ENCODE measurements at regions not wholly inside any gene's neighbourhood (a gene's known extent, or its start where the extent isn't known, plus 50 kb on each side); places are given as distances from the start of the nearest gene placed in this dataset.

DNA sequence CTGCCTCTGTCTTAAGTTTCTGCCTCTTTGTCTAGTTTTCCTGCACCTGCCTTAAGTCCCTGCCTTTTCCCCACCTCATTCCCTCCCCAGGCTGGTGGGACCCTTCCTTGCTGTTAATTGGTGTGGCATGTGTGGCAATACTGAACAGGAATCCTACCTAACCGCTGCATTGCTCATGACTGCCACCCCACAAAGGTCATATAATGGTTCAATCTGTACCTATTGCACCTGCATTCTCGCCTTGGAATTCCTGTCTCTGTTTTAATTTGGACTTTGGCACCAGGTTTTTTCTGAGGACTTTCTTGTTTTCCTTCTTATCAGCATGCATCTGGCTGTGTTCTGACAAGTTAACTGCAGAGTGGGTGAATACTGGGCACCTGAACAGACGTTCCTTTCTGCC is 966.2 kb upstream of the TMEM132C start:
- no peak for DNase-seq

DNA sequence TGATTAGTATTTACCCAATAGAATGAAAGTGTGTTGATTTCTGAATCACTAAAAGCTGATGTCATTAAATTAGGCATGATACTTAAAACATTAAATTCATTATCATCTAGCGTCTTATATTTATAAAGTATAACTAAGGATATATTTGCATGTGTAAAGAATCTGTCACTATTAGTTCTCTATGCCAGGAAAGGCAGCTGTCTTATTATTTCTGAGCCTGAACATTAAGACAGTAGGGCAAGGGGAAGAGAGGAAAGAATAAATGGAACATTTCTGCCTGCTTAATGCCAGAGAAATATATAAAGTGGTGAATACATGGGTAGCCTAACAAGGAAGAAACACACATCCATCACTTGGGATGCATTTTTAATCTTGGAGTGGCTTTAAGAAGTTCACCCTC is 965.1 kb upstream of the TMEM132C start:
- no peak for DNase-seq

DNA sequence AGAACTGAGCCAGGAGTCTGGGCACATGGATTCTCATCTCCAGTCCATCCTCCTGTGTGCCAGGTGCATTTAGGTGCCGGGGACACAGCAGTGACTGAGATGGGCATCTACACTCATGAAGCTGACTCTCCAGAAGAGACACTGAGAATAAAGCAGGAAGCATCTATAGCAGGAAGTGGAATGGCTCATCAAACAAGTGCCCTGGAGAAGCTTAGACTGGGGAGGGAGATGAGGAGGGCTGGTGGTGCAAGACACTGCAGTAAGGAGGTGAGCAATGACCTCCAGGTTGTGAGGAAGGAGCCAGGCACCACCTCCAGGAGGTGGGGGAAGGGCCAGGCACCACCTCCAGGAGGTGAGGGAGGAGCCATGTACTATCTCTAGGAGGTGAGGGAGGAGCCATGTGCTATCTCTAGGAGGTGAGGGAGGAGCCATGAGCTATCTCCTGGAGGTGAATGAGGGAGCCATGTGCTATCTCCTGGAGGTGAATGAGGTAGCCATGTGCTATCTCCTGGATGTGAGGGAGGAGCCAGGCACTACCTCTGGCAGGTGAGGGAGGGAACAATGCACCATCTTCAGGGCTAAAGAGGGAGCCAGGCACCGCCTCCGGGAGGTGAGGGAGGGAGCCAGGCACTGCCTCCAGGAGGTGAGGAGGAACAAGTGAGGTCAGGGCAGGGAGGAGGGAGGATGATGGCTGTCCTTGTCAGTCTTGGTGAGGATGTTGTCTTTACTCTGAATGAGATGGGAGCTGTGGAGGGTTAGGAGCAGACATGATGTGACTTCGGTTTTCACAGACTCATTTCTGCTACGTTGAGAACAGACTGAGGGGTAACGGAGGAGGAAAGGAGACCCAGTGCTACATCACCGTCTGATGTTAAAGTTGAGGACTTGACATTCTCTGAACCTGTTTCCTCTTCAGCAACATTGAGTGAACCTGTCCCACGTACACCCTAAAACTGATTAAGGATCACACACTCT is 961.9 kb upstream of the TMEM132C start:
- no peak for DNase-seq

DNA sequence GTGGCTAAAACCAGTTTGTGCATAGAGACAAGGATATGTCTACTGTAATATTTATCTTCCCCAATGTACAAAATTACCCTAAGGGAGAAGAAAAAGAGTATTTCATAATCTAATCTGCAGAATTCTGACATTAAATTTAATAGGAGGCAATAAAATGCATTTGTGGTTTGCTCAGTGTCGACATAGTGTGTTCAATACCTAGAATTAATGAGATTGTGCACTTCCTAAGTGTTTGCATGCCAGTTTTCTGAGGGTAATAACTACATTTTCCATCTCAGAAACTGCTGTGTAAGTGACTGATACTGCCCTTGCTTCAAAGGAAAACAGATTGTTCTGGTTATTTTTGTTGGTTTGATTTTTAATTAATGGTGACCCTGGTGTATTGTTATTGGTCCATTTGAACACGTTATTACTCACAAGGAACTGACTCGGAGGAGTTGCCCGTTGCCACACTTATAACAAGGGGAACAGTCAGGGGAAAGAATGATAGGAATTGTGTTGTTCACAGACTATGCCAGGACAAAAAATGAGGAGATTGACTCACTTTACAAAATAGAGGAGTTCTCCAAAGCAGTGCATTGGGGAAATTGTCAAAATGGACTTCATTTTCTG is 960.3 kb upstream of the TMEM132C start:
- no peak for DNase-seq

DNA sequence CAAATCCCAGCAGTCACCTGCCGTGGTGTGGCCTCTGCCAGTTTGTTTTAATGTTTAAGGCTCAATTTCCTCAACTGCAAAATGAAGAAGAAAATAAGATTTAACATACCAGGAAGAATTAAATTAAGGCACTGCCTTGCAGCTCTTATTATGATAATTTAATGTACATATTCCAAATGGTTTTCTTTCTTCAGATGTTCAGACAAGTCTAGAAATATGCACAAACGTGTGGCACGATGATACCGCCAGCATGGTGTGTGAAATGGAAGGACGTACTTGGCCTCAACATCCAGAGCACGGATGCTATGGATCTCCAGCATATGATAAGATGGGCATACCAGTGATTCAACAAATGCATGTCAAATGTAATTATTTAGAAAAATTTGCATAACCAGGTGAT is 959.4 kb upstream of the TMEM132C start:
- DNase-seq, result no peak

DNA sequence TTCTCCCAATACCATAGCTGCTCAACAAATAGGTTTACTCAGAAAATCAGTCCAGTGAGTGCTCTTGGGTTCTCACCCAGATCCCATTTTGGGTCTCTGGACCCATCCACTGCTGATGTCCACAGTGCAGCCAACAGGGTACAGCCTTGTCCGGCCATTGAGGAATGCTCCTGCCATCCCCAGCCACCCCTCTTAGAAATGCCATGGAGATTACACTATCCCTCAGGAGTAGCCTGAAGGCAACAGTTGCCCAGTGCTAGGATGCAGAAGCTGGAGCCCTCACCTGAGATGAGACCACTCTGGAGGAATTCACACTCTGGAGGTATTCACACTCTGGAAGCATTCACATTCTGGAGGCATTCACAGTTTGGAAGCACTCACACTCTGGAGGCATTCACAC is 958.8 kb upstream of the TMEM132C start:
- no peak for DNase-seq

DNA sequence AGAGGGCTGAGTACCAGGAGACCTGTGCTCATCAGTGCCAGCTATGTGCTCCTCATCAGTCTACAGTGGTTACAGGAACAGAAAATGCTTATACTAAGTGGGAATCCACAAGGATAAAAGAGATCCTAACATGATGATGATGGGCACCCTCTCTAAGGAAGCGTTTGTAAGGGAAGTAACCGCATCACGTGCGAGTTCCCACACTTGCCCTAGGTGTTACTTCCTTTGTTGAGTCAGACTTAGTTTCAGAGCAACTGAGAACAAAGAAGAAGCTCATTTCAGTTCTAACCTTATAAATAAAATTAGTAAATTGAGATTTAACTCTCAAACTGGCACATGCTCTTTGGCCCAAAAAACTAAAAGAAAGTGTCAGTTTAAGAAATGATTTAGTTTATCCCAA is 956.4 kb upstream of the TMEM132C start:
- no peak for DNase-seq

DNA sequence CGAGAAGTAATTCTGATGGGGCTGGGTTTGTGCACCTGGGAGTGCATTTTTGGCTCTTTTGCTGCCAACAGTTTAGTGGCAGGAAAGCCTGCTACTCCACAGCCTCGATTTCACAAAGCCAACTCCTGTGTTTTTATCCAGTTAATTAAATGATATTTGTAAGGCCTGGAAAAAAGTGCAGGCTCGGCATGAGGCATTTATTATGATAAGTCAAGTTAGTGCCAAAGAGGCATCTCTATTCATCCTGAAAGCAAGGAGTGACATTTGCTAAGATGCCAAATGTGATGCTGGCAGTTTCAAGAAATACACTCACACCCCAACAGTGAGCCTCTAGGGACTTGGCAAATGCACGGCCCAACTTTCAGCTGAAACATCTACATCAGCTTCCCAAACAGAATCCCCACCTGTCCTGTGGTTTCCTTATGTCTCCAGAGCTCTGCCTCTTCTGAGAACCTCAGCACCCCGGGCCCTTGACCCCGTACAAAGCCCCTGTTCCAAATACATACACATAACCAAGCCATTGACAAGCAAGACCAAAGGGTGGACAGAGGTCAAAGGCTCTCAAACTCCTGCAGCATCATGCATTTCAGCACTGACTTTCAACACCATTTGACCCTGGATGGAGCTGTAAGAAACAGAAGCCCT is 955.1 kb upstream of the TMEM132C start:
- DNase-seq, result no peak

DNA sequence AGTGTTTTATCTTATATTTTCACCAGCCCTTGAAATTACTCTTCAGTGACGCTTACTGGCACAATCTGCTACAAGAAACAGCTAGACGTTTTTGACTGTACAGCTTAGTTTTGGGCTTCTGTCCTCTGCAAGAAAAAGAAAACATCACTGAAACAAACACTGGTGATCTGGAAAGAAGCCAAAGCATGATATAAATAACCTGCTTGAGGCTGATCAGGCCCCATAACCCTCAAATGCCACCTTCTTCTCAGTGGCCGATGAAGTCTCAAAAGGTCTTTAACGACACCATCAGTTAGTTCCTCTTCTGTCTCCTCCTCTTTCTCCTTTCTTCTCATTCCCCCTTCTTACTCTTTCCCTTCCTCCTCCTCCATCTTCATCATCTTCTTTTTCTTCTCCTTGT is 942.3 kb upstream of the TMEM132C start:
- DNase-seq, result no peak

DNA sequence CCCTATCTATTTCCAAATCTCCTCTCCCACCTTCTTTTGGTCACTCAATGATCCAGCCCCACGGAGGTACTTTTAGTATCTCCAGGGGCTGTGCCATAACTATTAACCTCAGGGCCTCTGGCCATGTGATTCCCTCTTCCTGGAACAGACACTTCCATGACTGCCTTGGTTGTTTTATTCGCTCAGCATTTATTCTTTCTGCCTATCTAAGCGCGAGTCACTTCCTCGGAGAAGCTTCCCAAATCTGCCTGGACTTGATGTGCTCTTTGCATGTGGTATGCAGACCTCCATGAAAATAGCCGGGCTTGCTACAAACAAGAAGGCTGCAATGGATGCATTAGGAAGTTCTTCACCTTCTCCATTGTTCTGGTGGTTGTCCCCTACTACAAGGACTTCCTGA is 939.0 kb upstream of the TMEM132C start:
- DNase-seq, result no peak

DNA sequence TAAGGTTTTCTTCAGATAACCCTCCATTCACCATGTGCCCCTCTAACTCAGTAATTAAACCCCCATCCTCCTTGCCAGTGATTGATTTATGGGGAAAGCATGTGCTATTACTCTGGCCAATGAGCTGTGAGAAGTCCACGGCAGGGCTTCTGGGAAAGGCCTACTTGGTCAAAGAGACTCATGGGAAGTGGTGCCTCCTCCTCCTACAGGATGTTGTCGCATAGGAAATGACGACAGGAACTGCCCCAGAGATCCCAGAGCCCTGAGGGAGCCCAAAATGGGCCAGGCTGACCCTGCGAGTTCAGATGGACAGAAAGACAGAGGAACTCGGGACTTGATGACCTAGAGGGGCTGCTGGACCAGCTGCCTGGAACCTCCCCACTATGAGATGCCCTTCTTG is 938.1 kb upstream of the TMEM132C start:
- DNase-seq, result no peak

DNA sequence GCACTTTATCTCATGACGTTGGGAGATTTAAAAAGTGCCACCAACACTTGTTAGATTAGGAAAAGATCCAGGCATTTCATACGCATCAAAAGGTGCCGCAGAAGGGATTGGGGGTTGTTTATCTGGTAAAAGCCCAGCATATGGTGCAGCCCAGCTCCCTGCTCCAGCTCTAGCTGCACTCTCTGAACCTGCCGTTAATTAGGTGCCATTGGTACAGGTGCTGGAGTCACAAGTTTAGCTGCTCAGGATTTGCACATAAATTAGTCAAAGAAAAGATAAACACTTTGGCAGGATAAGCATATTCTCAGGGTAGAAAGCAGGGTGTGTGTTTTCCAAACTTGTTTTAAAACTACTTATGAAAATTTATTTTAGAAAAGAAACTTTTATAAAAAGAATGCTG is 932.6 kb upstream of the TMEM132C start:
- no peak for DNase-seq

DNA sequence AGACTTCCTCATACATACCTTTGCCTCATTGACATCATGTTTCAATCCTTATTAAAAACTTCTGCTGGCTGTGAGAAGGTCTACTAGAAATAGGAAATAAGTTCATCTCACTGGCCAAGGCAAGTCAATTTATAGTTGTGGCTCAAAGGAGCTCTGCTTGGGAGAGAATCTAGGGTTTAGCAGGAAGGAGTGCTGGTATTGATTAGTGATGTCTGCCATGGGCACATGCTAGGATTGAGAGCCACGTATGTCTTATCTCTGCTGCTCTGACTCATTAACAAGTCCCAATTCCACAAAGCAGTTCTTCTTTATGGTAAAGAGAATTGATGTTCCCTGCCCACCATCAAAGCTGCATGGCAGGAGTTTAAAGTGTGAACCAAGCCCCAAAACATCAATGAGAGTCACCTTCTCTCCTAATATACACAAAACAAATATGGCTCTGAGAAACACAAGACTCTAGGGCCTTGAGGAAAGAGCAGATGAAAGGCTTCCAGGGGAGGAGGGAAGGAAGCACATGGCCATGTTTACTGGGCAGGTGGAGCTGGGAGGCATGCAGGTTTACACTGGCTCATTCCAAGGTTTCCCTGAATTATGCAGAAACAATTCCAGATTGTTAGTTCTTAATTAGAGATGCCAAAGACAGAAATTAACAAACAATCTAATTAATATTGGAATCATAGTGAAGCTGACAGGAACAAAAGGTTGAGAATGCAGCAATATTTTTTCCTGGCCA is 931.9 kb upstream of the TMEM132C start:
- no peak for DNase-seq

DNA sequence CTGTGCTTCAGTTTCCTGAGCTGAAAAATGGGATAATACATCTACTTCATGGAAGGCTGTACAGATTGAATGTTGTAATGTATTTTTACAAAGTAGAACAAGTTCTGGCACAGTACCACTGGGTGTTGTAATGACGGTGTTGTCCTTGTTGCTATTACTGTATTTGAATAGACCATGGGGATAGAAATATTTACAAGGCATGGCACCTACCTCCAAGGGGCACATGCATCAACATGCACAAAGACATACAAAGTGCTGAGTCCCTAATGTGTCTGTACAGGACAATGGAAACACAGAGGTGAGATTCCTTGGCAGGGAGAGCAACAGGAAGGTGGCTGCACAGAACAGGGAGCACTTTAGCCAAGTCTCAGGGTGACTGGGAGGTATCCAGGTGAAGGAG is 930.6 kb upstream of the TMEM132C start:
- DNase-seq, result no peak

DNA sequence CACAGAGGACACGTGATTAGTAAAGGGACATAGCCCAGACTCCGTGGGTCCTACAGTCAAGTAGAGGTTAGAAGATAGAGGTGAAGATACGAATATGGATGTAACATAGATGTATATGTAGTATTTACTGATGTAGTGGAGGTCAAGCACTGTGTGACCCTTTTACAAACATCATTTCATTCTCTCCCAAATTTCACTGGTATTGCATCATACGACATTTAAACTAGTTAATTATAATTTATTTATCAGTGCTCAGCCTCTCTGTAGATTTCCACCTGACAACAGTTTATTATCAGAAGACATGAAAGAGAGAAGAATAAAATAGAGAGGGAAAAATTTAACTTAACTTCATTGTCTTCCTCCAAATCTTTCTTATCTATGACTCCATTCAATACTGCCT is 927.9 kb upstream of the TMEM132C start:
- DNase-seq, result no peak

DNA sequence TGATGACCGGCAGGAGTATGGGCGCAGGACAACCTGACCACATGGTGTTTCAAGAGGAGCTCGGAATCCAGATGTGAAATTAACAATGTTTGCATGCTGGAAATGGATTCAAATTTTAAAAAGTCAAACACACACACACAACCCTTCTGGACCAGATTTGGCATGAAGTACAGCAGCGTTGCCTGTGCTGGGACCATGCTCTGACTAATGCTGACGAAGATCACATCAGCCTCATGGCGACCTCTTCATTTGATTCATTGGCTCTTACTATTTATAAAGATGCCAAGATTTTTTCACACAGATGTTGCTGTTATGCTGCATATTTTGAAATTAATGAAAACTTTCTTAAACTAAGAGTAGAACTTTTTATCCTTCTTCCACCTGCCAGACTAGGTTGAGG is 926.6 kb upstream of the TMEM132C start:
- DNase-seq, result no peak

DNA sequence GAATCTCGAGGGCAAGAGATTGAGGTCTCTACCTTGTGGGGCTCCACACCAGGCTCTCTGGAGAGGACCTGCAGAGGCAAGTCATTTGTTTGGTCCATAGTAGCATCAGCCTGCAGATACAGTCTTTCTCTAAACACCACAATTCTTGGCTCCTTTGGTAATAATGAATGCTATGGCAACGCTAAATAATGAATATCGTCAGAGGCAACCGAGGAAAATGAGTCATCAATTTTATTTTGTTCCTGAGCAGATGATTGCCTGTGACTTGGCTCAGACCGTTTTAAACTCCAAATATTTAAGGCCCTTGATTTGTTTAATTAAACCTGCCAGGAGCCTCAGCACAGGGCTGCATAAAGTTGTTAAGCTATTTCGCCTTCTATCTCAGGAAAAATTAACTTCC is 924.1 kb upstream of the TMEM132C start:
- no peak for DNase-seq

DNA sequence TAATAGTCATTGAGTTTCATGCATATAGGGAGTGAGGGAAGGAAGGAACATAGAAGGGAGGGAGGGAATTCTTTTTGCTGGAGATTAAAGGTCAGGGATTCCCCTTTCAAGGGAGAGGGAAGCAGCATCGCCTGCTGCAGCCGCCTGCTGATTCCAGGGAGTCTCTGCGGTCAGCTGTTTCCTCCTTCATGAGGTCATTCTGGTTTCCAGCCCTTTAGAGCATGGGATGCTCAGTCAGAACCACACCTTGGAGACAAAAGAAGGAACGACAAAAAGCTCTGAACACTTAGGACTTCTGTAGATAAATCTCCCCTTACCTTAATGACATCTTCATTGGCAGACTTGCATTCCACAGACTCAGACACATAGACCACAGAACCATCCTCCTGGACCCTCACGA is 923.0 kb upstream of the TMEM132C start:
- no peak for DNase-seq

DNA sequence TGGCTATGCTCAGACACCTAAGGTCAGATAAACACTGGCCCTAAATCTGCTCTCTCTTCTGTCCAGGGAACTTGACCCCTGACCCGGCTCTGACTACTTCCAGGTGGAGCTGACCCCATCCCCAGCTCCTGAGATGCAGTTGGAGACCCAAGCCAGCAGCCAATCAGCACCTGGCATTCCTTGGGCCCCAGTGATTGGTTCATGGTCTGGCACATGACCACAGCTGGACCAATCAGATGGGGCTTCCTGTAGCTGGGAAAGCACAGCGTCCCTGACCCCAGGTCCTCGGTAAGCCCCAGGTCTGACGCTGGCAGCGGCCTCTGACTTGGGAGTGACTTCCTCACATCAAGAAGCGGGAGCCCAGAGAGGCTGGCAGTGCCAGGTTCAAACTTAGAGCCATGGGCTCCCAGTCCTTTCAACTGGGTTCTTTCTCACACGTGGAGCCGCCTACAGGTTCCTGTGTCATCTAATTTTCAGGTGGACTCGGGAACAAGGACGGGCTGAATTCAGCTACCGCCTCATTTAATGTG is 915.4 kb upstream of the TMEM132C start:
- no peak for DNase-seq

DNA sequence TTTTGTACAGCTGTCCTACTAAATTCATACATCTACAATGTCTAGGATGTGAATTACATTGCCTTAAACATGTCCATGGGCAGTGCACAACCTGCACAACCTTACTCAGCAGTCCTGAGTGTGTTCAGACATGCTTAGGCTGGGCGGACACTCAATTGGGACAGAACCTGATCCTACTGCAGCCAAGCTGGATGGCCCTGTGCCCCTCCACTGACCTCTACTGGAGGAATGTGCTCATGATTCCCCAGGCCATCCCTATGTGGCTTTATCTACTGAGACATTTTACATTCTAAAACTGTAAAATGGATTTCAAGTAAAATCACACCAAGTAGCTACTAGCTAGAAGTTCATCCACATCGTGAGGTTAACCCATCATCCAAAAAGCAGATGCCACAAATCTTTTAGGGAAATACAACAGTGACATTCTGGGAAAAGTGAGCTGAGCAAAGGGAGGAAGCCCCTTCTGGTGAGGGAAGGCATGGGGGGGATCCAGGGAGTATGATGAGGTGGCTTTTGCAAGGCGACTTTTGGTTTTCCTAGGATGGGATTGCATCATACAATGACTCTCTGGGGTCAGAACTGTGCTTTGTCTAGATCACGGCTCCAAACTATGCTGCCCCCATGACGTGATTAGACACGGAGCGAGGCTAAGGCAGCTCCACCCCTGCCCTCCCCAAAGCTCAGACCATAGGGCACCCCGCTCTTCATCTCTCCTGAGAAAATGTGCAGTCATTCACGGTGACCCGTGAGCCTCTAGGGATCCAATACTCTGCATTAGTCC is 911.7 kb upstream of the TMEM132C start:
- DNase-seq, result no peak

DNA sequence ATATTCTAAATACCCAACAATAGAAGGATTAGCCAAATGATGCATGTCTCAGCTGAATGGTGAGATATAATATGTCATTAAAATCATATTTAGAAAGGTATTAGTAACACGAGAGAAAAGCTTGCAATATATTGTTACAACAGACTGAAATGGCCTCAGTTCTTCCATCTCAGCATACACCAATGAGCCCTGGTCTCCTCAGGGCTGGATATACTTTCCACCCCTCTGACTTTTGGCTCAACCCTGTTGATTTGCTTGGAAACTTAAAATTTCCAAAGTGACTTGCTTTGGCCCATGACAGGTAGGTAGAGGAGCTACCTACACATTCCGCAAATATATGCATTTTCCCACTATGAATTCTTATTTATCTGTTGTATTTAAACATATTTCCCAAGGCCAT is 908.1 kb upstream of the TMEM132C start:
- DNase-seq, result no peak

DNA sequence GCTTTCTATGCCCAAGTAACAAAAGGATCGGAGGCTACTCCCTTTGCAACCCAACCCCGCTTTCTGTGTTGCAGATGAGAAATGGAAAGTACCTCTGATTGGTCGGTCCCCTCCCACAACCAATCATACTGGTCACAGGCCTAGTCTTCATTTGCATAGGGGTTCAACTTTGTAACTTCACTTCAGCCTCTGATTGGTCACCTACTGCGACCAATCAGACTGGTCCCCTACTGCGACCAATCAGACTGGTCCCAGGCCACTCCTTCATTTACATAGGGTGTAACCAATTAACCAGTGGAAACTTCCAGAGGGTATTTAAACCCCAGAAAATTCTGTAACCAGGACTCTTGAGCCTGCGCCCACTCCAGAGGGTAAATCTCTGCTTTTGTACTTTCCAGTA is 906.4 kb upstream of the TMEM132C start:
- DNase-seq, result no peak
